COR-L47 (cell line): ENCODE measurements at regions not wholly inside any gene's neighbourhood (a gene's known extent, or its start where the extent isn't known, plus 50 kb on each side); places are given as distances from the start of the nearest gene placed in this dataset.

Experiments used
- DNase-seq: peaks from one replicate; lab custom pipeline; 2025; lab: John Stamatoyannopoulos, UW

GRCh38 chr7:98565103-98565502, 52.0 kb upstream of the NPTX2 start:
- DNase-seq: no peak

GRCh38 chr7:98562871-98563495, 54.1 kb upstream of the NPTX2 start:
- no peak for DNase-seq

GRCh38 chr7:98562381-98562823, 54.7 kb upstream of the NPTX2 start:
- DNase-seq: no peak

GRCh38 chr7:98559958-98560357, 57.1 kb upstream of the NPTX2 start:
- DNase-seq: no peak

- DNase-seq: no peak
These were observed 57.9 kb upstream of the NPTX2 start for GRCh38 chr7:98559219-98559618.

GRCh38 chr7:98557538-98558031, 59.5 kb upstream of the NPTX2 start:
- DNase-seq: no peak

GRCh38 chr7:98556288-98556687, 60.8 kb upstream of the NPTX2 start:
- no peak for DNase-seq

GRCh38 chr7:98555403-98555802, 61.7 kb upstream of the NPTX2 start:
- DNase-seq: no peak

GRCh38 chr7:98553666-98554065, 63.4 kb upstream of the NPTX2 start:
- no peak for DNase-seq

- no peak for DNase-seq
These were observed 65.3 kb upstream of the NPTX2 start for GRCh38 chr7:98551611-98552273.

- DNase-seq: no peak
These were observed 68.1 kb upstream of the NPTX2 start for GRCh38 chr7:98548971-98549370.

GRCh38 chr7:98548370-98548769, 68.7 kb upstream of the NPTX2 start:
- no peak for DNase-seq

GRCh38 chr7:98541101-98541500, 76.0 kb upstream of the NPTX2 start:
- no peak for DNase-seq

- DNase-seq: no peak
These were observed 77.2 kb upstream of the NPTX2 start for GRCh38 chr7:98539865-98540264.

GRCh38 chr7:98536803-98537202, 80.3 kb upstream of the NPTX2 start:
- DNase-seq: no peak

- no peak for DNase-seq
These were observed 82.6 kb upstream of the NPTX2 start for GRCh38 chr7:98534493-98534892.

GRCh38 chr7:98531717-98532116, 85.4 kb upstream of the NPTX2 start:
- DNase-seq: no peak

- no peak for DNase-seq
These were observed 89.0 kb upstream of the NPTX2 start for GRCh38 chr7:98528079-98528478.

GRCh38 chr7:98526059-98526458, 91.0 kb upstream of the NPTX2 start:
- DNase-seq: no peak

- DNase-seq: no peak
These were observed 95.9 kb upstream of the NPTX2 start for GRCh38 chr7:98521089-98521692.

- no peak for DNase-seq
These were observed 96.6 kb upstream of the NPTX2 start for GRCh38 chr7:98520356-98520951.

- no peak for DNase-seq
These were observed 98.7 kb upstream of the NPTX2 start for GRCh38 chr7:98518159-98518947.
